Endothelial cell of umbilical vein (primary cell): ENCODE measurements at regions not wholly inside any gene's neighbourhood (a gene's known extent, or its start where the extent isn't known, plus 50 kb on each side); places are given as distances from the start of the nearest gene placed in this dataset.

Experiments used
- BruUV-seq: library from RNA; stranded (reverse); fragments of 400-500 nt; replicated peaks from 2 replicates; lab custom pipeline; 2021; lab: Mats Ljungman, UMichigan
- CTCF ChIA-PET: fragments of 300-600, 350-600 bp; sonication (Branson Sonifier 250); formaldehyde crosslinking; loops from one replicate; lab custom pipeline; 2021; ENCODE audit warnings: antibody characterized with exemption, inconsistent platforms; lab: Charles Lee
- POLR2A ChIA-PET: fragments of 300-600, 350-600 bp; sonication (Branson Sonifier 250); formaldehyde crosslinking; loops from one replicate; lab custom pipeline; 2021; ENCODE audit warnings: antibody characterized with exemption, inconsistent platforms; lab: Charles Lee
- DNase-seq: peaks from one replicate; pipeline ENCODE4 v3.0.0-alpha.2; 2011; ENCODE audit warnings: low read depth, low spot score
- FAIRE-seq: peaks from 2 replicates; lab custom pipeline; 2011; peaks lifted over from hg19 to GRCh38; lab: Jason Lieb, UNC
- H2AFZ ChIP-seq: 2 replicates; pipeline ENCODE4 v1.6.0; 2012; ENCODE audit warnings: low read depth, low read length, control low read depth, inconsistent platforms
- H3K27ac ChIP-seq: 2 replicates; pipeline ENCODE4 v1.5.1; 2011; ENCODE audit warnings: low read depth, mild to moderate bottlenecking, control low read depth, low read length, moderate library complexity; ENCODE audit not compliant: insufficient read depth
- H3K27me3 ChIP-seq, 2 experiments: 2 replicates each; pipeline versions ENCODE4 v1.6.0 to v1.6.1; 2011; ENCODE audit warnings: low read length in 2 of 2, mixed read lengths in 1 of 2; ENCODE audit not compliant: control insufficient read depth in 2 of 2, insufficient read depth in 2 of 2
- H3K36me3 ChIP-seq, 2 experiments: 2 replicates in 1 of 2; 3 replicates in 1 of 2; pipeline ENCODE4 v1.5.1; 2011; ENCODE audit warnings: low read length in 2 of 2, mild to moderate bottlenecking in 1 of 2, moderate library complexity in 1 of 2; ENCODE audit not compliant: control insufficient read depth in 2 of 2, insufficient read depth in 2 of 2; ENCODE audit errors: extremely low read depth in 1 of 2
- H3K4me1 ChIP-seq: 3 replicates; pipeline ENCODE4 v1.5.1; 2011; ENCODE audit warnings: mild to moderate bottlenecking, low read length; ENCODE audit not compliant: control insufficient read depth, insufficient read depth; ENCODE audit errors: extremely low read depth
- H3K4me2 ChIP-seq: 2 replicates; pipeline ENCODE4 v1.6.1; 2011; ENCODE audit warnings: low read length, control low read depth, mixed read lengths; ENCODE audit not compliant: insufficient read depth
- H3K4me3 ChIP-seq, 3 experiments: fragments of 200-600 bp in 1 of 3; sonication (generic), shearing (Covaris generic) in 1 of 3; replicated peaks in 1 of 3; 2 replicates each; pipeline ENCODE4 v1.5.1; 2011 to 2016; ENCODE audit warnings: control low read depth in 3 of 3, low read length in 3 of 3, mild to moderate bottlenecking in 2 of 3, inconsistent platforms in 1 of 3, low read depth in 1 of 3, moderate library complexity in 1 of 3; ENCODE audit not compliant: insufficient read depth in 1 of 3
- H3K79me2 ChIP-seq: 2 replicates; pipeline ENCODE4 v1.6.0; 2012; ENCODE audit warnings: low read length, inconsistent platforms; ENCODE audit not compliant: control insufficient read depth, insufficient read depth
- H3K9ac ChIP-seq: replicated peaks from 2 replicates; pipeline ENCODE3; 2011; ENCODE audit warnings: low read length, control low read depth; ENCODE audit not compliant: insufficient read depth; ENCODE audit errors: extremely low read depth
- H3K9me1 ChIP-seq: replicated peaks from 3 replicates; pipeline ENCODE4 v1.6.0; 2011; ENCODE audit warnings: mild to moderate bottlenecking, low read length; ENCODE audit not compliant: control insufficient read depth, insufficient read depth; ENCODE audit errors: extremely low read depth
- H3K9me3 ChIP-seq: replicated peaks from 2 replicates; pipeline ENCODE4 v1.5.1; 2012; ENCODE audit warnings: low read length, inconsistent platforms; ENCODE audit not compliant: control insufficient read depth, insufficient read depth
- H4K20me1 ChIP-seq: replicated peaks from 2 replicates; pipeline ENCODE3; 2011; ENCODE audit warnings: mild to moderate bottlenecking, low read length; ENCODE audit not compliant: control insufficient read depth, insufficient read depth; ENCODE audit errors: extremely low read depth
- CTCF ChIP-seq, 2 donors: IDR thresholded peaks; 1 replicate in 1 of 2; 2 replicates in 1 of 2; pipeline ENCODE4 v1.5.1; 2011; ENCODE audit warnings: low read length in 2 of 2, mild to moderate bottlenecking in 2 of 2, moderate library complexity in 2 of 2, control low read depth in 1 of 2, inconsistent platforms in 1 of 2, low read depth in 1 of 2; ENCODE audit not compliant: insufficient read depth in 1 of 2; ENCODE audit errors: extremely low read depth in 1 of 2
- EZH2 ChIP-seq: IDR thresholded peaks from 2 replicates; pipeline ENCODE4 v1.6.1; 2012; ENCODE audit warnings: borderline replicate concordance, low read depth, mild to moderate bottlenecking, moderate library complexity, low read length, inconsistent platforms; ENCODE audit not compliant: severe bottlenecking
- FOS ChIP-seq: IDR thresholded peaks from 2 replicates; pipeline ENCODE4 v1.6.1; 2011; ENCODE audit warnings: mild to moderate bottlenecking, low read length, moderate library complexity, borderline replicate concordance; ENCODE audit not compliant: insufficient read depth
- GATA2 ChIP-seq: IDR thresholded peaks from 2 replicates; pipeline ENCODE4 v1.7.0; 2011; ENCODE audit warnings: low read depth, mild to moderate bottlenecking, moderate library complexity, mixed read lengths, low read length; ENCODE audit not compliant: insufficient read length, insufficient read depth
- JUN ChIP-seq: IDR thresholded peaks from 2 replicates; pipeline ENCODE4 v1.6.1; 2011; ENCODE audit warnings: borderline replicate concordance, low read depth; ENCODE audit not compliant: insufficient read length, insufficient read depth
- MYC ChIP-seq: IDR thresholded peaks from one replicate; pipeline ENCODE4 v1.6.1; 2011; ENCODE audit warnings: mild to moderate bottlenecking, low read depth, low read length
- POLR2A ChIP-seq: IDR thresholded peaks from 2 replicates; pipeline ENCODE4 v1.6.1; 2012; ENCODE audit warnings: low read depth, mild to moderate bottlenecking, control low read depth, low read length
- POLR2AphosphoS5 ChIP-seq: IDR thresholded peaks from 2 replicates; pipeline ENCODE4 v1.6.1; 2012; ENCODE audit warnings: low read depth, mild to moderate bottlenecking, control low read depth, low read length, moderate library complexity; ENCODE audit not compliant: insufficient read depth
- dilution Hi-C: fragments of 300-500 bp; cut with MboI; formaldehyde crosslinking; loops from one replicate; pipeline ENCODE4 v1.15.0; 2019; ENCODE audit warnings: low sequenced_read_pairs; ENCODE audit not compliant: extremely low pct_ligation_motif_present
- intact Hi-C: fragments of 100-400 bp; cut with micrococcal nuclease; formaldehyde crosslinking; loops from one replicate; pipeline ENCODE4 v1.10.0; 2022
- TF ChIP-seq, protein P1 (sequence below): IDR thresholded peaks from 2 replicates; pipeline ENCODE4 v1.6.1; 2011; ENCODE audit not compliant: insufficient read depth, insufficient read length

- Histone ChIP-seq H2AFZ (no peak overlapping the region), H3K36me3 (no peaks in the 10 kb centered on the region), H3K9me1 (no peaks in the 10 kb centered on the region), H3K4me3 (no peak overlapping the region), H3K79me2 (no peaks in the 10 kb centered on the region), H4K20me1 (no peaks in the 10 kb centered on the region), H3K27me3 (no peaks in the 10 kb centered on the region), H3K4me2 (no peak overlapping the region), H3K9me3 (no peaks in the 10 kb centered on the region), H3K27ac (no peak overlapping the region), H3K9ac (no peak overlapping the region), H3K4me1 (no peaks in the 10 kb centered on the region)
- TF ChIP-seq, protein P1, sequence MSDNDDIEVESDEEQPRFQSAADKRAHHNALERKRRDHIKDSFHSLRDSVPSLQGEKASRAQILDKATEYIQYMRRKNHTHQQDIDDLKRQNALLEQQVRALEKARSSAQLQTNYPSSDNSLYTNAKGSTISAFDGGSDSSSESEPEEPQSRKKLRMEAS, result no peak
- TF ChIP-seq CTCF (IDR thresholded peaks at IDR 0.05; ENCODE audit: extremely low read depth in 1 of 2, insufficient read depth in 1 of 2, low read depth in 1 of 2, low read length in 2 of 2) (no peak), FOS (no peak), POLR2A (no peak), GATA2 (no peak), POLR2AphosphoS5 (no peak), EZH2 (no peak), MYC (no peak), JUN (no peak)
- FAIRE-seq (no peak), DNase-seq (no peak)
- intact Hi-C loops (no loop called here), dilution Hi-C loops (no loop called here)
- BruUV-seq, result no TSS peak
- POLR2A ChIA-PET, result no interaction called here
- CTCF ChIA-PET, result no interaction called here
Measured at GRCh38 chr3:117308353-117308752, 598.8 kb downstream of the TUSC7 start.
